Trophoblast cell (in vitro differentiated cells and primary cell): ENCODE measurements at regions not wholly inside any gene's neighbourhood (a gene's known extent, or its start where the extent isn't known, plus 50 kb on each side); places are given as distances from the start of the nearest gene placed in this dataset.
A peak's percentile ranks its signal among the peaks of the same experiment; 100 is the strongest.
"Not testable (repeated sequence)": the region's sequence is repeated elsewhere in the genome, so short reads cannot be mapped to it uniquely, and the experiment has no call there.

Experiments
- DNase-seq, 2 donors: peaks; one replicate each; pipeline ENCODE4 v3.0.0-alpha.2; 2016
- H2AFZ ChIP-seq: 2 replicates; pipeline ENCODE4 v1.6.1; 2013; ENCODE audit warnings: low read length, moderate library complexity, mild to moderate bottlenecking; ENCODE audit not compliant: insufficient read depth, poor library complexity
- H2AK5ac ChIP-seq: 2 replicates; pipeline ENCODE4 v1.6.1; 2013; ENCODE audit warnings: mild to moderate bottlenecking, low read length
- H2BK120ac ChIP-seq: 2 replicates; pipeline ENCODE4 v1.6.1; 2013; ENCODE audit warnings: low read length, mild to moderate bottlenecking, moderate library complexity; ENCODE audit not compliant: insufficient read depth, poor library complexity
- H2BK12ac ChIP-seq: 2 replicates; pipeline ENCODE4 v1.6.1; 2013; ENCODE audit warnings: mild to moderate bottlenecking, low read length, moderate library complexity
- H2BK5ac ChIP-seq: 2 replicates; pipeline ENCODE4 v1.6.1; 2013; ENCODE audit warnings: low read length, low read depth, moderate library complexity, mild to moderate bottlenecking; ENCODE audit not compliant: poor library complexity
- H3K14ac ChIP-seq: 2 replicates; pipeline ENCODE4 v1.6.1; 2013; ENCODE audit warnings: mild to moderate bottlenecking, low read length
- H3K18ac ChIP-seq: 2 replicates; pipeline ENCODE4 v1.6.1; 2013; ENCODE audit warnings: mild to moderate bottlenecking, low read length
- H3K23ac ChIP-seq: 2 replicates; pipeline ENCODE4 v1.6.1; 2013; ENCODE audit warnings: low read length
- H3K27ac ChIP-seq: 2 replicates; pipeline ENCODE4 v1.5.1; 2013; ENCODE audit warnings: low read depth, mild to moderate bottlenecking, inconsistent platforms, low read length, moderate library complexity
- H3K27me3 ChIP-seq: 2 replicates; pipeline ENCODE4 v1.6.1; 2013; ENCODE audit warnings: inconsistent platforms, mild to moderate bottlenecking, low read length, moderate library complexity; ENCODE audit not compliant: insufficient read depth
- H3K36me3 ChIP-seq, 2 experiments: 1 replicate in 1 of 2; 2 replicates in 1 of 2; pipeline ENCODE4 v1.6.1; 2013; ENCODE audit warnings: low read length in 2 of 2, mild to moderate bottlenecking in 2 of 2, moderate library complexity in 1 of 2; ENCODE audit not compliant: insufficient read depth in 2 of 2, control insufficient read depth in 1 of 2
- H3K4ac ChIP-seq: 2 replicates; pipeline ENCODE4 v1.6.1; 2013; ENCODE audit warnings: low read depth, mild to moderate bottlenecking, low read length, moderate library complexity
- H3K4me1 ChIP-seq, 2 experiments: 1 replicate in 1 of 2; 2 replicates in 1 of 2; pipeline ENCODE4 v1.6.1; 2013; ENCODE audit warnings: low read length in 2 of 2, mild to moderate bottlenecking in 2 of 2, moderate library complexity in 1 of 2; ENCODE audit not compliant: insufficient read depth in 2 of 2, control insufficient read depth in 1 of 2
- H3K4me2 ChIP-seq: 2 replicates; pipeline ENCODE4 v1.6.1; 2013; ENCODE audit warnings: inconsistent platforms, mild to moderate bottlenecking, low read length, moderate library complexity
- H3K4me3 ChIP-seq: 2 replicates; pipeline ENCODE4 v1.5.1; 2013; ENCODE audit warnings: mild to moderate bottlenecking, low read depth, low read length, inconsistent platforms
- H3K79me1 ChIP-seq: one replicate; pipeline ENCODE4 v1.6.1; 2013; ENCODE audit warnings: low read length
- H3K79me2 ChIP-seq: 2 replicates; pipeline ENCODE4 v1.6.1; 2013; ENCODE audit warnings: low read length, mild to moderate bottlenecking; ENCODE audit not compliant: control insufficient read depth, insufficient read depth, poor library complexity
- H3K9ac ChIP-seq: 2 replicates; pipeline ENCODE4 v1.6.1; 2013; ENCODE audit warnings: mild to moderate bottlenecking, low read length
- H3K9me3 ChIP-seq: 2 replicates; pipeline ENCODE4 v1.6.1; 2013; ENCODE audit warnings: low read depth, mild to moderate bottlenecking, control low read depth, inconsistent platforms, low read length; ENCODE audit not compliant: insufficient read depth
- H4K12ac ChIP-seq: 2 replicates; pipeline ENCODE4 v1.6.1; 2013; ENCODE audit warnings: low read depth, mild to moderate bottlenecking, low read length, moderate library complexity
- H4K8ac ChIP-seq: 2 replicates; pipeline ENCODE4 v1.6.1; 2013; ENCODE audit warnings: low read depth, mild to moderate bottlenecking, low read length, moderate library complexity
- H4K91ac ChIP-seq: one replicate; pipeline ENCODE4 v1.6.1; 2013; ENCODE audit warnings: low read depth, mild to moderate bottlenecking, low read length, moderate library complexity
- WGBS: extraction: QIAGEN DNeasy Blood & Tissue Kit; methylation state at CpG from one replicate; pipeline ENCODE4 v1.1.7; 2013; ENCODE audit warnings: missing lambda C conversion rate; ENCODE audit not compliant: insufficient read length, insufficient coverage; ENCODE audit errors: extremely low coverage; 5-methylcytosine and 5-hydroxymethylcytosine counted together

DNA sequence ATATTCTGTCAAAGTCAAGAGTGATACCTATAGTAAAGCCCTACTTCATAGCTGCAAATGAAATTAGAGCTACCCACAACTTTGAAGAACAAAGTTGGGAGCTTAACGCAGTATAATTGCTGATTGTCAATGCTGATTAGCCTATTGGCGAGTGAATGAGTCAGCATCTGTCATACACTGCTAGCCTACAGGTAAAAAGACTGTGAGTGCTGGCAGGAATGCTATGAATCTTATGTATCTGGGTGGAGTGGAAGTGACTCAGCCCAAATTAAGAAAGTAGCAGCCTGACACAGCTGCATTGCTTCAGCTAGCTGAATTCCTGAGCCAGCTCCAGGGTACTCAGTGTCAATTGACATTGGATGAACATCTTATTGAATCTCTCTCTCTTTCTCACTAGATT is 179.4 kb upstream of the DCC start:
- Histone ChIP-seq H3K9me3 (no peaks in the 10 kb centered on the region), H3K14ac (no peak overlapping the region), H3K4me3 (no peak overlapping the region), H3K4ac (no peak overlapping the region), H2BK120ac (no peak overlapping the region), H3K27ac (no peak overlapping the region), H4K91ac (no peak overlapping the region), H4K8ac (no peak overlapping the region), H3K27me3 (no peaks in the 10 kb centered on the region), H3K79me1 (no peaks in the 10 kb centered on the region), H3K4me2 (no peak overlapping the region), H2AFZ (no peak overlapping the region), H3K23ac (no peak overlapping the region), H2BK12ac (no peak overlapping the region), H3K4me1 (no peaks in the 10 kb centered on the region), H3K18ac (no peak overlapping the region), H3K79me2 (no peaks in the 10 kb centered on the region), H4K12ac (no peak overlapping the region), H3K36me3 (no peaks in the 10 kb centered on the region), H2BK5ac (no peak overlapping the region), H2AK5ac (no peak overlapping the region), H3K9ac (no peak overlapping the region)
- DNase-seq, result peak; percentile 61 to 80
- WGBS, result no CpG with 5 or more reads among the region's 2 CpGs

DNA sequence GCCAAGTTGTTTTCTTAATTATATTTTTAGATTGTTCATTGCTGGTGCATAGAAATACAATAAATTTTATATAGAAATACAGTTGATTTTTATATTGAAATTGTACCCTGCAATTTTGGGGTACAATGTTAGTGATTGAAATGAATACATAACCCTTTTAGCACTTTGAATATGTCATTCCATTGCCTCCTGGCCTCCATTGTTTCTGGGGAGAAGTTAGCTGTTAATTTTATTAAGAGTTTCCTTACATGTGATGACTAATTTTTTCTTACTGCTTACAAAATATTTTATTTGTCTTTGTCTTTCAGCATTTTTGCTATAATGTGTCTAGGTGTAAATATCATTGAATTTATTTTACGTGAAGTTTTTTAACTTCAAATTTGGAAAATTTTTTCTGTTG is 176.5 kb upstream of the DCC start:
- Histone ChIP-seq H3K4me2 (no peak overlapping the region), H4K91ac (no peak overlapping the region), H3K4me1 (no peaks in the 10 kb centered on the region), H3K4ac (no peak overlapping the region), H3K4me3 (no peak overlapping the region), H3K79me1 (no peaks in the 10 kb centered on the region), H2BK5ac (no peak overlapping the region), H3K36me3 (no peaks in the 10 kb centered on the region), H2BK12ac (no peak overlapping the region), H3K9ac (no peak overlapping the region), H4K8ac (no peak overlapping the region), H3K23ac (no peak overlapping the region), H2BK120ac (no peak overlapping the region), H2AK5ac (no peak overlapping the region), H3K18ac (no peak overlapping the region), H3K9me3 (no peaks in the 10 kb centered on the region), H3K27me3 (no peaks in the 10 kb centered on the region), H3K27ac (no peak overlapping the region), H3K14ac (no peak overlapping the region), H4K12ac (no peak overlapping the region), H3K79me2 (no peaks in the 10 kb centered on the region), H2AFZ (no peak overlapping the region)
- no peak for DNase-seq
- no CpG with 5 or more reads among the region's 1 CpG for WGBS

DNA sequence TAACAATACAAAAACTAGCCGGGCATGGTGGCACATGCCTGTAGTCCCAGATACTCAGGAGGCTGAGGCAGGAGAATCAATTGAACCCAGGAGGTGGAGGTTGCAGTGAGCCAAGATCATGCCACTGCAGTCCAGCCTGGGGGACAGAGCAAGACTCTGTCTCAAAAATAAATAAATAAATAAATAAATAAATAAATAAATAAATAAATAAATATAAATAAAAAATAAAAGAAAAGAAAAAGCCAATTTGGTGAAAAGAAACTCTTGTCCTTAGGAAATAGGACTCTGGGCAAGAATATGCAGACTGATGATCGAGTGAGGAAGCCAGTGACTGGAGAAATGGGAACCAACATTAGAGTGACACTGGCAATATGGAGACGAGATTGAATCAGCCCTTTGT is 171.9 kb upstream of the DCC start:
- H3K79me1 ChIP-seq, H4K12ac ChIP-seq, H4K8ac ChIP-seq, H3K36me3 ChIP-seq, H4K91ac ChIP-seq, H2BK5ac ChIP-seq, H2AK5ac ChIP-seq, H3K4me1 ChIP-seq, H3K9me3 ChIP-seq, H3K4ac ChIP-seq, H3K27ac ChIP-seq, H2BK120ac ChIP-seq, H3K14ac ChIP-seq, H3K4me2 ChIP-seq, H3K4me3 ChIP-seq, H3K27me3 ChIP-seq, H2BK12ac ChIP-seq, H3K9ac ChIP-seq, DNase-seq, H2AFZ ChIP-seq, H3K18ac ChIP-seq, H3K79me2 ChIP-seq: not testable (repeated sequence)
- peak overlapping the region; percentile 52 for H3K23ac ChIP-seq
- no CpG with 5 or more reads among the region's 3 CpGs for WGBS

DNA sequence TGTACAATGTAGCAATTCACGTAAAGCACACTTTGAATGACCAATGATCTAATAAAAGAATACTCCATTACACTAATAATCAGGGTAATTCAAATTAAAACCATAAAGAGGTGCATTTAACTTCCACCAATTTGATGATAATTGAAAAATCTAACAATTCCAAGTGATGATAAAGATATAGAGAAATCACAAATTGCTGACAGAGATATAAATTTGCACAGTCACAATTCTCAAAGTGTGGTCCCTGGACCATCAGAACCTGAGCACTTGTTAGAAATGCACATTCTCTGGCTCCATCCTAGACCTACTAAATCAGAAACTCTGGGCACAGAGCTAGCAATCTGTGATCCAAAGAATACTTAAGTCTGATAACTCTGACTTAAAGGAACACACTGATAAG is 165.8 kb upstream of the DCC start:
- no peak overlapping the region for H3K18ac ChIP-seq
- H3K4me2 ChIP-seq, result no peak overlapping the region
- H2AFZ ChIP-seq, result no peak overlapping the region
- H3K4me3 ChIP-seq, result no peak overlapping the region
- no CpG with 5 or more reads among the region's 1 CpG for WGBS
- H3K9ac ChIP-seq, result no peak overlapping the region
- H3K9me3 ChIP-seq, result no peaks in the 10 kb centered on the region
- no peak overlapping the region for H2BK120ac ChIP-seq
- H2AK5ac ChIP-seq, result no peak overlapping the region
- no peak overlapping the region for H2BK12ac ChIP-seq
- DNase-seq, result no peak
- H4K91ac ChIP-seq, result no peak overlapping the region
- H2BK5ac ChIP-seq, result no peak overlapping the region
- H3K14ac ChIP-seq, result no peak overlapping the region
- H3K36me3 ChIP-seq, result no peaks in the 10 kb centered on the region
- no peak overlapping the region for H4K12ac ChIP-seq
- H3K79me2 ChIP-seq, result no peaks in the 10 kb centered on the region
- no peak overlapping the region for H3K23ac ChIP-seq
- no peaks in the 10 kb centered on the region for H3K79me1 ChIP-seq
- H3K4ac ChIP-seq, result no peak overlapping the region
- H3K27ac ChIP-seq, result no peak overlapping the region
- H3K27me3 ChIP-seq, result no peaks in the 10 kb centered on the region
- H4K8ac ChIP-seq, result no peak overlapping the region
- no peaks in the 10 kb centered on the region for H3K4me1 ChIP-seq
